ENCODE measurements at regions not wholly inside any gene's neighbourhood (a gene's known extent, or its start where the extent isn't known, plus 50 kb on each side); places are given as distances from the start of the nearest gene placed in this dataset.

GRCh38 chr20:39778847-39779604, 816.9 kb downstream of the DHX35 start (continued):
- TF ChIP-seq AFF4 (CRISPR knock-in tag; IDR thresholded peaks at IDR 0.05; ENCODE audit: borderline replicate concordance) (no peak), CTCF (IDR thresholded peaks at IDR 0.05) (no peak), EMX1 (CRISPR knock-in tag; IDR thresholded peaks at IDR 0.05) (no peak), CREB1 (CRISPR knock-in tag; IDR thresholded peaks at IDR 0.05) (no peak), HMGA2 (CRISPR knock-in tag; IDR thresholded peaks at IDR 0.05) (no peak), TEAD1 (CRISPR knock-in tag; IDR thresholded peaks at IDR 0.05) (no peak), PRDM15 (CRISPR knock-in tag; IDR thresholded peaks at IDR 0.05) (no peak), ZNF317 (CRISPR knock-in tag; IDR thresholded peaks at IDR 0.05; ENCODE audit: borderline replicate concordance, low read depth) (no peak), ERG (CRISPR knock-in tag; IDR thresholded peaks at IDR 0.05) (no peak)

GRCh38 chr20:39778431-39778830, 816.3 kb downstream of the DHX35 start:
- TF ChIP-seq SMAD3 (CRISPR knock-in tag; IDR thresholded peaks at IDR 0.05; ENCODE audit: borderline replicate concordance) (no peak), KAT7 (CRISPR knock-in tag; IDR thresholded peaks at IDR 0.05; ENCODE audit: borderline replicate concordance) (no peak), ZNF416 (CRISPR knock-in tag; IDR thresholded peaks at IDR 0.05) (no peak), ATF6 (CRISPR knock-in tag; IDR thresholded peaks at IDR 0.05) (no peak), ZNF671 (CRISPR knock-in tag; IDR thresholded peaks at IDR 0.05) (no peak), TEAD1 (CRISPR knock-in tag; IDR thresholded peaks at IDR 0.05) (no peak)
- ATAC-seq (no peak), DNase-seq (ENCODE audit: low spot score) (no peak)
- H3K4me3 Mint-ChIP-seq = no peak overlapping the region
- H3K36me3 Mint-ChIP-seq = peaks cover 15% of the 10 kb centered on the region
- H3K9me3 Mint-ChIP-seq = peaks cover 13% of the 10 kb centered on the region
- no peaks in the 10 kb centered on the region for H3K4me1 Mint-ChIP-seq
- ChIA-PET CTCF (no interaction called here), POLR2A (no interaction called here)
- no peak overlapping the region for H3K27ac Mint-ChIP-seq
- no peaks in the 10 kb centered on the region; the same call in 1 of the 2 replicates for H3K27me3 Mint-ChIP-seq (ENCODE audit: low read depth)

Measured in WTC11 (cell line).